Sigmoid colon (tissue), 4 donors: ENCODE measurements at regions not wholly inside any gene's neighbourhood (a gene's known extent, or its start where the extent isn't known, plus 50 kb on each side); places are given as distances from the start of the nearest gene placed in this dataset.

ENCODE experiments used
- CTCF ChIP-seq, 4 experiments: fragments of 450-650 bp in 3 of 4; fragments of 200-600 bp in 1 of 4; IDR thresholded peaks; one replicate each; pipeline ENCODE4 v1.5.1; 2016 to 2019; ENCODE audit warnings: antibody characterized with exemption in 4 of 4, mild to moderate bottlenecking in 3 of 4, moderate library complexity in 2 of 4
- POLR2A ChIP-seq, 2 donors: fragments of 450-650 bp; IDR thresholded peaks; one replicate each; pipeline ENCODE4 v1.6.1; 2016; ENCODE audit warnings: antibody characterized with exemption in 2 of 2, mild to moderate bottlenecking in 2 of 2, moderate library complexity in 2 of 2
- POLR2AphosphoS5 ChIP-seq, 4 donors: sonication (generic); formaldehyde crosslinking; IDR thresholded peaks; one replicate each; pipeline ENCODE4 v1.6.1; 2017; ENCODE audit warnings: antibody characterized with exemption in 4 of 4

- TF ChIP-seq CTCF (IDR thresholded peaks at IDR 0.05) (no peak), POLR2A (IDR thresholded peaks at IDR 0.05) (no peak), POLR2AphosphoS5 (IDR thresholded peaks at IDR 0.05) (no peak)
Measured at GRCh38 chr2:187971893-187972292, 319.8 kb upstream of the GULP1 start.
